HUES6 (cell line): ENCODE measurements at regions not wholly inside any gene's neighbourhood (a gene's known extent, or its start where the extent isn't known, plus 50 kb on each side); places are given as distances from the start of the nearest gene placed in this dataset.

Experiments
- H3K27ac ChIP-seq: 2 replicates; pipeline ENCODE4 v1.7.0; 2013; ENCODE audit warnings: low read depth, mild to moderate bottlenecking, low read length, inconsistent platforms
- H3K27me3 ChIP-seq: 2 replicates; pipeline ENCODE4 v1.6.1; 2013; ENCODE audit warnings: low read length; ENCODE audit not compliant: control insufficient read depth, insufficient read depth
- H3K36me3 ChIP-seq: 2 replicates; pipeline ENCODE4 v1.6.1; 2013; ENCODE audit warnings: low read length; ENCODE audit not compliant: control insufficient read depth, insufficient read depth
- H3K4me1 ChIP-seq: 2 replicates; pipeline ENCODE4 v1.6.1; 2013; ENCODE audit warnings: low read length; ENCODE audit not compliant: control insufficient read depth, insufficient read depth
- H3K4me3 ChIP-seq: 2 replicates; pipeline ENCODE4 v1.5.1; 2013; ENCODE audit warnings: low read depth, low read length
- H3K9ac ChIP-seq: one replicate; pipeline ENCODE4 v1.6.1; 2013; ENCODE audit warnings: mild to moderate bottlenecking, low read length
- H3K9me3 ChIP-seq: 2 replicates; pipeline ENCODE4 v1.6.1; 2013; ENCODE audit warnings: low read depth, low read length; ENCODE audit not compliant: control insufficient read depth, insufficient read depth

DNA sequence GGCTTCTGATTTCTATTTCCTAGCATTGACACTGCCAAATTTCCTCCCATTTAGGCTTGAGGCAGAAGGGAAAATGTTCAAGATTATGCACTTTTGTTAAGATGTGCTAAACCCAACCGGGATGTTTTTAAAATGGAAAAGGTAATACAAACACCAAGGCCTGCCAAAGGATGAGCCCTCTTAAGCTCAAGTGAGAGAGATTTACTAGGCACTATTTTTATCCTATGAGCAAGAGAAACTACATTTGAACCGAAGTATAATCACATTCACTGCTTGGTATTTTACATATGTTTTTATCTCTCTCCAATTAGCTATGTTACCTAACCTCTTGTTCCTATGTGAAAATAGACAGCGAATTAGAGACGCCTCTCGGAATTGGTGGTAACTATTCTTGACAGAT, 295.8 kb downstream of the GABRB3 start:
- Histone ChIP-seq H3K27me3 (no peaks in the 10 kb centered on the region), H3K9ac (no peak overlapping the region), H3K36me3 (no peaks in the 10 kb centered on the region), H3K27ac (no peak overlapping the region), H3K9me3 (peaks cover 17% of the 10 kb centered on the region), H3K4me3 (no peak overlapping the region), H3K4me1 (peaks cover under 1% of the 10 kb centered on the region; the same call in 1 of the 2 replicates)

GRCh38 chr15:26475554-26475953, 297.3 kb downstream of the GABRB3 start:
- H3K36me3 ChIP-seq, result no peaks in the 10 kb centered on the region
- no peak overlapping the region for H3K27ac ChIP-seq
- H3K27me3 ChIP-seq, result no peaks in the 10 kb centered on the region
- H3K9me3 ChIP-seq, result peaks cover 17% of the 10 kb centered on the region
- H3K4me3 ChIP-seq, result no peak overlapping the region
- no peak overlapping the region for H3K9ac ChIP-seq
- H3K4me1 ChIP-seq, result peaks cover 5% of the 10 kb centered on the region; the same call in 1 of the 2 replicates

DNA sequence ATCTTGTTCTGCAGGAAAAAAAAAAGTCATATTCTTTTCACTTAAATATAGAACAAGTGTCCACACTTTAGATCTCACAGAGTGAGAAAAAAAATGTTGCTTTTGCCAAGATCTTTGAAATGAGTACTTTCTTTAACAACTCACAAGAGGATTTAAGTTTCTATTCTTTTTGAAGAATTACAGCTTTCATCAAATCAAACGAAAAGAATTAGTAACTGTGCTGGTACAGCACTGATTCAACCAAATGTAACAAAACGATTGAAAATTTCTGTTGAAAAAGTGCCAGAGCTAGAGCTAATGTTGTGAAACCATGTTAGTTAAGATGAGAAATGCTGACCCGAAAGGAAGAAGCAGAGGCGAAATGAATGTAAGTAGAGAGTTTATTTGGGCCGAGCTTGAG, 300.2 kb downstream of the GABRB3 start:
- Histone ChIP-seq H3K4me1 (peaks cover 5% of the 10 kb centered on the region; the same call in 1 of the 2 replicates), H3K9ac (no peak overlapping the region), H3K36me3 (no peaks in the 10 kb centered on the region), H3K27ac (no peak overlapping the region), H3K27me3 (no peaks in the 10 kb centered on the region), H3K9me3 (peaks cover 17% of the 10 kb centered on the region), H3K4me3 (no peak overlapping the region)

- no peak overlapping the region for H3K27ac ChIP-seq
- no peaks in the 10 kb centered on the region for H3K27me3 ChIP-seq
- no peak overlapping the region for H3K9ac ChIP-seq
- H3K4me1 ChIP-seq, result no peaks in the 10 kb centered on the region
- H3K4me3 ChIP-seq, result no peak overlapping the region
- peaks cover 18% of the 10 kb centered on the region for H3K9me3 ChIP-seq
- H3K36me3 ChIP-seq, result no peaks in the 10 kb centered on the region
Measured at GRCh38 chr15:26461847-26462608, 310.8 kb downstream of the GABRB3 start.

DNA sequence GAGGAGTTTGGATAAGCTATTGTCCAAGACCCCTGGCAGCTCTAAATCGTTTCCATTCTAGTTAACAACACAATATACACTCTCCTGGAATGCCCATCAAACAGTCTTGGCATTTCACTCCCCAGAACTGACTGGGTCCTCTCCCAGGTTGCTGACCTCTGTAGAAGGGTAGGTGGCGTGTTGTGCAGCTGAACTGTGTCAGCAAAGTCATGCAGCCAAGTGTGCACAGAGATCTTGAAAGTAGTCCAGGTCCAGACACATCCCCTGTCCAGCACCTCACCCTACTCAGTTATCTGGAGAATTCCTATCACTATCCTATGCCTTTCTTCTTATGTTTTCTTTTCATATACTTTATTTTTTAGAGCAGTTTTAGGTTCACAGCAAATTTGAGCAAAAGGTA, 312.7 kb downstream of the GABRB3 start:
- H3K9ac ChIP-seq, result no peak overlapping the region
- H3K36me3 ChIP-seq, result no peaks in the 10 kb centered on the region
- no peak overlapping the region for H3K4me3 ChIP-seq
- H3K27me3 ChIP-seq, result no peaks in the 10 kb centered on the region
- no peak overlapping the region for H3K27ac ChIP-seq
- no peaks in the 10 kb centered on the region for H3K4me1 ChIP-seq
- peaks cover 22% of the 10 kb centered on the region for H3K9me3 ChIP-seq

- Histone ChIP-seq H3K4me3 (no peak overlapping the region), H3K27me3 (no peaks in the 10 kb centered on the region), H3K9ac (no peak overlapping the region), H3K4me1 (no peaks in the 10 kb centered on the region), H3K27ac (no peak overlapping the region), H3K36me3 (no peaks in the 10 kb centered on the region), H3K9me3 (peaks cover 20% of the 10 kb centered on the region)
Measured at GRCh38 chr15:26455828-26456227, 317.0 kb downstream of the GABRB3 start.

- peaks cover 20% of the 10 kb centered on the region for H3K9me3 ChIP-seq
- H3K27me3 ChIP-seq, result no peaks in the 10 kb centered on the region
- no peak overlapping the region for H3K4me3 ChIP-seq
- no peak overlapping the region for H3K27ac ChIP-seq
- no peak overlapping the region for H3K9ac ChIP-seq
- 0 out of 2 replicates have a peak, but pooled peaks cover 5% of the 10 kb centered on the region for H3K4me1 ChIP-seq
- H3K36me3 ChIP-seq, result no peaks in the 10 kb centered on the region
Measured at GRCh38 chr15:26453914-26454313, 319.0 kb downstream of the GABRB3 start.

- H3K9me3 ChIP-seq, result peaks cover 4% of the 10 kb centered on the region
- H3K4me1 ChIP-seq, result 0 out of 2 replicates have a peak, but pooled peaks cover 5% of the 10 kb centered on the region
- H3K27ac ChIP-seq, result no peak overlapping the region
Measured at GRCh38 chr15:26451995-26452394, 320.9 kb downstream of the GABRB3 start.

DNA sequence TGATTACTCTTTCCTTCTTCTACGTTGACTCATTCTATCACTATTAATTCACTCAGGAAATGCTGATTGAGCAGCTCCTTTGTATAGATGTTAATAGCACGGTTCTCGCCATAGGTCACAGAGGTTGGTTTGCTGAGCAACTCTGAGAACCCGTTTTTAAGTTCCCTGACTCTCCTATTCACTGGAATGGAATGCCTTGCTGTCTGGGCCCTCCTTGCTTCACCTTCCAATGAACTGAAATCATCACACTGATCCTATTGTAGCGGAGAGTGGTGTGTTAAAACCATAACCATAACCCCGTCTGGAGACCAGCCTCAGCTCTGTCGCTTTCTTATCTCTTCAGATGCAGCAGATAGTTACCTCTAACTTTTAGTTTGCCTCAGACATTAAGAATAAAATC, 323.6 kb downstream of the GABRB3 start:
- 0 out of 2 replicates have a peak, but pooled peaks cover 5% of the 10 kb centered on the region for H3K4me1 ChIP-seq
- H3K9me3 ChIP-seq, result no peaks in the 10 kb centered on the region
- no peak overlapping the region for H3K9ac ChIP-seq
- H3K27ac ChIP-seq, result peak overlapping the region; percentile 15; the same call in 1 of the 2 replicates
- H3K27me3 ChIP-seq, result no peaks in the 10 kb centered on the region
- no peaks in the 10 kb centered on the region for H3K36me3 ChIP-seq
- H3K4me3 ChIP-seq, result no peak overlapping the region

More at GRCh38 chr15:26451995-26452394, 320.9 kb downstream of the GABRB3 start:
- Histone ChIP-seq H3K9ac (no peak overlapping the region), H3K27me3 (no peaks in the 10 kb centered on the region), H3K36me3 (no peaks in the 10 kb centered on the region), H3K4me3 (no peak overlapping the region)

- Histone ChIP-seq H3K36me3 (no peaks in the 10 kb centered on the region), H3K4me3 (no peak overlapping the region), H3K27ac (no peak overlapping the region), H3K4me1 (no peaks in the 10 kb centered on the region; the same call in 1 of the 2 replicates), H3K27me3 (no peaks in the 10 kb centered on the region), H3K9ac (no peak overlapping the region), H3K9me3 (peaks cover 7% of the 10 kb centered on the region; the same call in 1 of the 2 replicates)
Measured at GRCh38 chr15:26443321-26443720, 329.5 kb downstream of the GABRB3 start.

- H3K36me3 ChIP-seq, result no peaks in the 10 kb centered on the region
- no peak overlapping the region for H3K4me3 ChIP-seq
- no peak overlapping the region for H3K27ac ChIP-seq
- H3K9me3 ChIP-seq, result peaks cover 7% of the 10 kb centered on the region; the same call in 1 of the 2 replicates
- H3K9ac ChIP-seq, result no peak overlapping the region
- H3K4me1 ChIP-seq, result no peaks in the 10 kb centered on the region; the same call in 1 of the 2 replicates
- no peaks in the 10 kb centered on the region for H3K27me3 ChIP-seq
Measured at GRCh38 chr15:26442680-26443079, 330.2 kb downstream of the GABRB3 start.
